ENCODE measurements at regions not wholly inside any gene's neighbourhood (a gene's known extent, or its start where the extent isn't known, plus 50 kb on each side); places are given as distances from the start of the nearest gene placed in this dataset.

- TF ChIP-seq RCOR1 (IDR thresholded peaks at IDR 0.05; ENCODE audit: low read depth, low read length) (no peak), CEBPB (IDR thresholded peaks at IDR 0.05) (no peak), CHD4 (IDR thresholded peaks at IDR 0.05; ENCODE audit: borderline replicate concordance) (no peak), RNF2 (IDR thresholded peaks at IDR 0.05; ENCODE audit: borderline replicate concordance, low read depth) (no peak), CTCF (IDR thresholded peaks at IDR 0.05) (no peak), JUN (IDR thresholded peaks at IDR 0.05) (no peak), MAX (IDR thresholded peaks at IDR 0.05) (no peak)
Observed at GRCh38 chr3:137409584-137409983, 354.5 kb upstream of the SOX14 start.

Measured in A549 (cell line).